Upper lobe of left lung (tissue), 6 donors: ENCODE measurements at regions not wholly inside any gene's neighbourhood (a gene's known extent, or its start where the extent isn't known, plus 50 kb on each side); places are given as distances from the start of the nearest gene placed in this dataset.
"Not testable (repeated sequence)": the region's sequence is repeated elsewhere in the genome, so short reads cannot be mapped to it uniquely, and the experiment has no call there.

Experiments used
- ATAC-seq, 2 donors: fragments of 200-7000 bp; cut with Tn5 transposase; one replicate each; pipeline ENCODE4 v1.9.1; 2022; ENCODE audit warnings: mild to moderate bottlenecking in 2 of 2, moderate library complexity in 2 of 2; ENCODE audit not compliant: low FRiP score in 2 of 2
- DNase-seq, 2 donors: peaks; one replicate each; pipeline ENCODE4 v3.0.0-alpha.2; 2019 to 2020
- H3K27ac ChIP-seq, 4 donors: fragments of 200-600 bp; sonication (generic); one replicate each; pipeline ENCODE4 v1.5.1; 2016 to 2019
- H3K27me3 ChIP-seq, 4 donors: fragments of 200-600 bp; sonication (generic); one replicate each; pipeline ENCODE4 v1.5.1; 2017 to 2019
- H3K36me3 ChIP-seq, 4 donors: fragments of 200-600 bp; sonication (generic); one replicate each; pipeline ENCODE4 v1.5.1; 2016 to 2019
- H3K4me1 ChIP-seq, 4 donors: fragments of 200-600 bp; sonication (generic); one replicate each; pipeline ENCODE4 v1.5.1; 2018 to 2019
- H3K4me3 ChIP-seq, 4 donors: fragments of 200-600 bp; sonication (generic); one replicate each; pipeline ENCODE4 v1.5.1; 2017 to 2019; ENCODE audit warnings: mild to moderate bottlenecking in 2 of 4, moderate library complexity in 1 of 4
- H3K9me3 ChIP-seq, 4 donors: fragments of 200-600 bp; sonication (generic); one replicate each; pipeline ENCODE4 v1.5.1; 2018 to 2019
- CTCF ChIP-seq, 6 experiments: fragments of 450-650 bp in 4 of 6; fragments of 200-600 bp in 2 of 6; sonication (generic) in 2 of 6; IDR thresholded peaks; one replicate each; pipeline ENCODE4 v1.5.1; 2016 to 2019; ENCODE audit warnings: antibody characterized with exemption in 6 of 6
- EP300 ChIP-seq, 4 donors: sonication (generic); formaldehyde crosslinking; IDR thresholded peaks; one replicate each; pipeline ENCODE4 v1.5.1; 2017; ENCODE audit warnings: antibody characterized with exemption in 4 of 4, control low read depth in 2 of 4
- POLR2A ChIP-seq, 4 donors: fragments of 450-650 bp; IDR thresholded peaks; one replicate each; pipeline ENCODE4 v1.5.1; 2016 to 2017; ENCODE audit warnings: antibody characterized with exemption in 4 of 4, mild to moderate bottlenecking in 2 of 4
- POLR2AphosphoS5 ChIP-seq, 2 donors: sonication (generic); formaldehyde crosslinking; IDR thresholded peaks; one replicate each; pipeline ENCODE4 v1.5.1; 2017; ENCODE audit warnings: antibody characterized with exemption in 2 of 2
- WGBS, 2 donors: methylation state at CpG; one replicate each; pipeline ENCODE4 v1.1.5; 2017 to 2018; 5-methylcytosine and 5-hydroxymethylcytosine counted together
- donor health status: DM: no; HTN: no; CAD: no; lungs with moderate emphysema.
- donor health status: DM: no; HTN: yes; CAD: no; lungs with severe emphysema.

GRCh38 chr20:1741309-1742048 is 83.9 kb upstream of the SIRPG start:
- WGBS, 2 donors = 50 to 63% methylated on average over 6 of the region's 6 CpGs
- Histone ChIP-seq H3K4me3 (no peak overlapping the region), H3K27ac (no peak overlapping the region), H3K9me3 (no peaks in the 10 kb centered on the region), H3K36me3 (no peaks in the 10 kb centered on the region), H3K4me1 (no peaks in the 10 kb centered on the region), H3K27me3 (no peaks in the 10 kb centered on the region)
- DNase-seq (no peak), ATAC-seq (no peak)
- TF ChIP-seq POLR2AphosphoS5 (IDR thresholded peaks at IDR 0.05) = no peak
- TF ChIP-seq CTCF (IDR thresholded peaks at IDR 0.05) = no peak
- TF ChIP-seq POLR2A (IDR thresholded peaks at IDR 0.05) = no peak
- no peak for TF ChIP-seq EP300 (IDR thresholded peaks at IDR 0.05)

- H3K27ac ChIP-seq = no peak overlapping the region
- 81 to 88% methylated on average over 1 of the region's 1 CpG for WGBS, 2 donors
- ATAC-seq (no peak), DNase-seq (no peak)
- TF ChIP-seq EP300 (IDR thresholded peaks at IDR 0.05) (no peak), POLR2AphosphoS5 (IDR thresholded peaks at IDR 0.05) (no peak), POLR2A (IDR thresholded peaks at IDR 0.05) (no peak), CTCF (IDR thresholded peaks at IDR 0.05) (no peak)
- no peak overlapping the region for H3K4me3 ChIP-seq
- no peaks in the 10 kb centered on the region for H3K27me3 ChIP-seq
- no peaks in the 10 kb centered on the region for H3K4me1 ChIP-seq
- H3K36me3 ChIP-seq = no peaks in the 10 kb centered on the region
- no peaks in the 10 kb centered on the region for H3K9me3 ChIP-seq
These were observed 79.6 kb upstream of the SIRPG start for GRCh38 chr20:1737134-1737533.

GRCh38 chr20:1735417-1736089 is 78.0 kb upstream of the SIRPG start:
- WGBS, 2 donors = 85 to 91% methylated on average over 13 to 35 of the region's 35 CpGs
- H3K36me3 ChIP-seq = no peaks in the 10 kb centered on the region
- TF ChIP-seq POLR2A (IDR thresholded peaks at IDR 0.05) (no peak), CTCF (IDR thresholded peaks at IDR 0.05) (no peak), EP300 (IDR thresholded peaks at IDR 0.05) (no peak), POLR2AphosphoS5 (IDR thresholded peaks at IDR 0.05) (no peak)
- H3K9me3 ChIP-seq = no peaks in the 10 kb centered on the region
- H3K27ac ChIP-seq = no peak overlapping the region
- no peaks in the 10 kb centered on the region for H3K27me3 ChIP-seq
- DNase-seq (peak in 1 of 2 donors; percentile 83), ATAC-seq (peak in 1 of 2 donors; percentile 49)
- H3K4me1 ChIP-seq = no peaks in the 10 kb centered on the region
- H3K4me3 ChIP-seq = no peak overlapping the region

GRCh38 chr20:1734269-1734858 is 76.8 kb upstream of the SIRPG start:
- ATAC-seq (peak in 1 of 2 donors; percentile 62), DNase-seq (no peak)
- Histone ChIP-seq H3K27ac (no peak overlapping the region), H3K36me3 (no peaks in the 10 kb centered on the region), H3K4me1 (no peaks in the 10 kb centered on the region), H3K27me3 (no peaks in the 10 kb centered on the region), H3K4me3 (no peak overlapping the region), H3K9me3 (no peaks in the 10 kb centered on the region)
- TF ChIP-seq EP300 (IDR thresholded peaks at IDR 0.05) = no peak
- peak in 1 of 6 experiments; percentile 17 for TF ChIP-seq CTCF (IDR thresholded peaks at IDR 0.05)
- 61 to 68% methylated on average over 4 of the region's 4 CpGs for WGBS, 2 donors

GRCh38 chr20:1731828-1732375 is 74.3 kb upstream of the SIRPG start:
- ATAC-seq = not testable (repeated sequence)

GRCh38 chr20:1730981-1731711 is 73.6 kb upstream of the SIRPG start:
- DNase-seq, ATAC-seq, H3K9me3 ChIP-seq, H3K36me3 ChIP-seq, H3K4me3 ChIP-seq, H3K27me3 ChIP-seq, H3K4me1 ChIP-seq, H3K27ac ChIP-seq: not testable (repeated sequence)
- WGBS, 2 donors = 64% methylated on average over 7 to 8 of the region's 8 CpGs

More at GRCh38 chr20:1731828-1732375, 74.3 kb upstream of the SIRPG start:
- not testable (repeated sequence) for H3K27ac ChIP-seq, H3K36me3 ChIP-seq, H3K9me3 ChIP-seq, H3K27me3 ChIP-seq, H3K4me3 ChIP-seq, DNase-seq, H3K4me1 ChIP-seq
- WGBS, 2 donors = 77 to 83% methylated on average over 6 of the region's 6 CpGs

GRCh38 chr20:1727303-1727702 is 69.7 kb upstream of the SIRPG start:
- not testable (repeated sequence) for H3K4me1 ChIP-seq, H3K36me3 ChIP-seq, H3K27ac ChIP-seq, H3K27me3 ChIP-seq, ATAC-seq, DNase-seq, H3K9me3 ChIP-seq, H3K4me3 ChIP-seq
- 80 to 86% methylated on average over 3 of the region's 3 CpGs for WGBS, 2 donors
